ENCODE measurements at regions not wholly inside any gene's neighbourhood (a gene's known extent, or its start where the extent isn't known, plus 50 kb on each side); places are given as distances from the start of the nearest gene placed in this dataset.

GRCh38 chr4:23560748-23561147 lies 329.1 kb downstream of the PPARGC1A start:
- no peak for ATAC-seq
- no peak for DNase-seq (ENCODE audit: low spot score)
- Histone ChIP-seq H3K4me2 (ENCODE audit: low read depth, low read length) (no peak overlapping the region), H4K20me1 (ENCODE audit: insufficient read depth, low read length) (no peaks in the 10 kb centered on the region; the same call in 1 of the 2 replicates), H3K4me1 (ENCODE audit: insufficient read depth, low read length) (no peaks in the 10 kb centered on the region), H3K9me3 (ENCODE audit: low read length) (no peaks in the 10 kb centered on the region; the same call in 1 of the 2 replicates), H3K36me3 (replicated peaks in 1 of 2; ENCODE audit: control insufficient read depth in 1 of 2, insufficient read depth in 2 of 2, low read length in 2 of 2) (no peaks in the 10 kb centered on the region), H3K27me3 (ENCODE audit: control insufficient read depth in 1 of 2, insufficient read depth in 2 of 2, low read length in 2 of 2) (no peaks in the 10 kb centered on the region), H3K9ac (ENCODE audit: insufficient read depth, low read depth, low read length) (no peak overlapping the region), H3K27ac (ENCODE audit: extremely low read length, insufficient read depth, low read length) (no peak overlapping the region), H3K4me3 (replicated peaks in 1 of 3; ENCODE audit: insufficient read depth in 1 of 3, low read depth in 2 of 3, low read length in 3 of 3) (no peak overlapping the region), H2AFZ (ENCODE audit: low read length) (no peak overlapping the region), H3K79me2 (ENCODE audit: insufficient read depth, low read length) (no peaks in the 10 kb centered on the region)
- BruUV-seq (replicated peaks), result no TSS peak
- POLR2A ChIA-PET, result no interaction called here
- intact Hi-C loops (cut with micrococcal nuclease; ENCODE audit: unreplicated experiment), result no loop called here
- in situ Hi-C loops (cut with HindIII; ENCODE audit: extremely low pct_ligation_motif_present, low pct_unique_long_range_greater_than_20kb), result no loop called here
- TF ChIP-seq ZNF367 (CRISPR knock-in tag; IDR thresholded peaks at IDR 0.05; ENCODE audit: borderline replicate concordance) (no peak), TRAFD1 (CRISPR knock-in tag; IDR thresholded peaks at IDR 0.05; ENCODE audit: borderline replicate concordance) (no peak)
- CTCF ChIA-PET (ENCODE audit: low intra/inter-chr PET ratio, low total read pairs), result no interaction called here
- no peak for FAIRE-seq
- WGBS (ENCODE audit: low lambda C conversion rate), result 91% methylated on average over 2 of the region's 2 CpGs

- no peaks in the 10 kb centered on the region for H3K4me1 ChIP-seq (ENCODE audit: insufficient read depth, low read length)
- in situ Hi-C loops (cut with HindIII; ENCODE audit: extremely low pct_ligation_motif_present, low pct_unique_long_range_greater_than_20kb) (no loop called here), intact Hi-C loops (cut with micrococcal nuclease; ENCODE audit: unreplicated experiment) (no loop called here)
- H3K9me3 ChIP-seq (ENCODE audit: low read length), result no peaks in the 10 kb centered on the region; the same call in none of the 2 replicates
- no TSS peak for BruUV-seq (replicated peaks)
- H3K79me2 ChIP-seq (ENCODE audit: insufficient read depth, low read length), result no peaks in the 10 kb centered on the region
- POLR2A ChIA-PET, result no interaction called here
- CTCF ChIA-PET (ENCODE audit: low intra/inter-chr PET ratio, low total read pairs), result no interaction called here
- ATAC-seq (no peak), DNase-seq (ENCODE audit: low spot score) (no peak), FAIRE-seq (no peak)
- 0% methylated on average over 2 of the region's 2 CpGs for WGBS (ENCODE audit: low lambda C conversion rate)
- H2AFZ ChIP-seq (ENCODE audit: low read length), result no peak overlapping the region
- H4K20me1 ChIP-seq (ENCODE audit: insufficient read depth, low read length), result no peaks in the 10 kb centered on the region; the same call in 1 of the 2 replicates
- TF ChIP-seq ZNF18 (CRISPR knock-in tag; IDR thresholded peaks at IDR 0.05; ENCODE audit: insufficient replicate concordance), result no peak
- no peak for TF ChIP-seq SETDB1 (CRISPR knock-in tag; IDR thresholded peaks at IDR 0.05; ENCODE audit: borderline replicate concordance)
- no peak for TF ChIP-seq SMAD9 (CRISPR knock-in tag; IDR thresholded peaks at IDR 0.05)
- TF ChIP-seq ZNF660 (CRISPR knock-in tag; IDR thresholded peaks at IDR 0.05; ENCODE audit: borderline replicate concordance, low read depth), result no peak
- H3K27me3 ChIP-seq (ENCODE audit: control insufficient read depth in 1 of 2, insufficient read depth in 2 of 2, low read length in 2 of 2), result no peaks in the 10 kb centered on the region
- H3K4me3 ChIP-seq (replicated peaks in 1 of 3; ENCODE audit: insufficient read depth in 1 of 3, low read depth in 2 of 3, low read length in 3 of 3), result no peak overlapping the region
- H3K4me2 ChIP-seq (ENCODE audit: low read depth, low read length), result no peak overlapping the region
- H3K9ac ChIP-seq (ENCODE audit: insufficient read depth, low read depth, low read length), result no peak overlapping the region
- no peaks in the 10 kb centered on the region for H3K36me3 ChIP-seq (replicated peaks in 1 of 2; ENCODE audit: control insufficient read depth in 1 of 2, insufficient read depth in 2 of 2, low read length in 2 of 2)
- no peak overlapping the region for H3K27ac ChIP-seq (ENCODE audit: extremely low read length, insufficient read depth, low read length)
These were observed 331.7 kb downstream of the PPARGC1A start for GRCh38 chr4:23558101-23558500.

Measured in HepG2 (cell line).